Fibroblast of pulmonary artery (primary cell): ENCODE measurements at regions not wholly inside any gene's neighbourhood (a gene's known extent, or its start where the extent isn't known, plus 50 kb on each side); places are given as distances from the start of the nearest gene placed in this dataset.

ENCODE experiments used
- DNase-seq: peaks from one replicate; pipeline ENCODE4 v3.0.0-alpha.2; 2010; ENCODE audit warnings: low read depth
- H3K4me3 ChIP-seq: replicated peaks from 2 replicates; pipeline ENCODE4 v1.5.1; 2011; ENCODE audit warnings: low read depth, mild to moderate bottlenecking, control low read depth, low read length, moderate library complexity
- CTCF ChIP-seq: IDR thresholded peaks from 2 replicates; pipeline ENCODE4 v1.5.1; 2011; ENCODE audit warnings: mild to moderate bottlenecking, control low read depth, low read length, inconsistent platforms; ENCODE audit errors: missing control alignments

DNA sequence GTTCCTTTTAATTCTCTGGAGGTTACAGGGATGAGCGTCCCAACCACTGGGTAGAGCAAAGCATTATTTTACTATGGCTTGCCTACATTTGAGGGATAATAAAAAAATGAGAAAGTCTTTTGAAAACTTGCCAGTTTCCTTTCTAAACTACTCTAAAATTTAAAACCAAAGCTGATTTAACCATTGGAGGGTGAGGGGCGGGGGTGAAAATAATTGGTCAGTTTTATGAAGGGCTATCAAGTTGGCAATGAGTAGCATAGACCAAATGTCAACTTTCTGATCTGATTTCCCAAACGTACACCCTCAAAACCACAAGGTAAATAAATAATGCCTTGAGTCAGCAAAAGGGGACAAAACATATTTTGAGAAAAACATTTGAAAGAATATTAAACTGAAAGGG, 85.7 kb upstream of the STK17B start:
- no peak overlapping the region for H3K4me3 ChIP-seq
- no peak for DNase-seq
- TF ChIP-seq CTCF = no peak

DNA sequence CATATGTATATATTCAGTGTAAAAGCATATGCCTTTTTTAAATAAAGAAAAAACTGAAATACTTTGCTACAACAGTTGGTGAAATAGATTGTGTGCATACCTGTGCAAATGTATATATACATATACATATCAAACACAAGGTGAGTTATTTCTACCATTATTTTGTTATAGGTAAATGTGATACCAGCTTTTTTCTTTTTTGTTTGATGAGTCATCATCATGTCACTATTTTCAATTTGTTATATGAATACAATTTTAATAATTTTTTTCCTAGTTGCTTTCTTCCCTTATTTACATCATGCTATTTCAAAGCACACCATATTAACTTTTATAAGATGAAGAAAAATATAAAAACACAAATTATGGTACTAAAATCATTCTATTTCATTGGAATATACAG, 87.0 kb upstream of the STK17B start:
- no peak overlapping the region for H3K4me3 ChIP-seq
- no peak for DNase-seq
- TF ChIP-seq CTCF = no peak

- no peak overlapping the region for H3K4me3 ChIP-seq
- TF ChIP-seq CTCF = no peak
- DNase-seq = peak; percentile 84
These were observed 88.4 kb upstream of the STK17B start for GRCh38 chr2:196259507-196260481.

GRCh38 chr2:196260546-196260945, 89.2 kb upstream of the STK17B start:
- H3K4me3 ChIP-seq = no peak overlapping the region
- no peak for DNase-seq
- TF ChIP-seq CTCF = no peak

- TF ChIP-seq CTCF = no peak
- DNase-seq = no peak
- no peak overlapping the region for H3K4me3 ChIP-seq
These were observed 91.2 kb upstream of the STK17B start for GRCh38 chr2:196262606-196263005.

- no peak for DNase-seq
- H3K4me3 ChIP-seq = no peak overlapping the region
- TF ChIP-seq CTCF = no peak
These were observed 91.9 kb upstream of the STK17B start for GRCh38 chr2:196263181-196263747.
